ENCODE measurements at regions not wholly inside any gene's neighbourhood (a gene's known extent, or its start where the extent isn't known, plus 50 kb on each side); places are given as distances from the start of the nearest gene placed in this dataset.

- DNase-seq (ENCODE audit: low read depth): no peak
- no peak for TF ChIP-seq CTCF (IDR thresholded peaks at IDR 0.05; ENCODE audit: control insufficient read depth, extremely low read depth, insufficient read depth)
- no peak overlapping the region for H3K4me3 ChIP-seq (ENCODE audit: low read depth, low read length)
Measured at GRCh38 chr5:98101131-98101530, 672.3 kb upstream of the RGMB start.

GRCh38 chr5:98102936-98103335, 670.5 kb upstream of the RGMB start:
- DNase-seq (ENCODE audit: low read depth): no peak
- no peak overlapping the region for H3K4me3 ChIP-seq (ENCODE audit: low read depth, low read length)
- no peak for TF ChIP-seq CTCF (IDR thresholded peaks at IDR 0.05; ENCODE audit: control insufficient read depth, extremely low read depth, insufficient read depth)

- no peak overlapping the region for H3K4me3 ChIP-seq (ENCODE audit: low read depth, low read length)
- no peak for TF ChIP-seq CTCF (IDR thresholded peaks at IDR 0.05; ENCODE audit: control insufficient read depth, extremely low read depth, insufficient read depth)
- DNase-seq (ENCODE audit: low read depth): no peak
Measured at GRCh38 chr5:98103807-98104206, 669.7 kb upstream of the RGMB start.

GRCh38 chr5:98104454-98105188, 668.8 kb upstream of the RGMB start:
- no peak for TF ChIP-seq CTCF (IDR thresholded peaks at IDR 0.05; ENCODE audit: control insufficient read depth, extremely low read depth, insufficient read depth)
- DNase-seq (ENCODE audit: low read depth): no peak
- H3K4me3 ChIP-seq (ENCODE audit: low read depth, low read length): no peak overlapping the region

GRCh38 chr5:98105681-98106080, 667.8 kb upstream of the RGMB start:
- no peak for DNase-seq (ENCODE audit: low read depth)
- no peak for TF ChIP-seq CTCF (IDR thresholded peaks at IDR 0.05; ENCODE audit: control insufficient read depth, extremely low read depth, insufficient read depth)
- no peak overlapping the region for H3K4me3 ChIP-seq (ENCODE audit: low read depth, low read length)

- no peak overlapping the region for H3K4me3 ChIP-seq (ENCODE audit: low read depth, low read length)
- DNase-seq (ENCODE audit: low read depth): no peak
- TF ChIP-seq CTCF (IDR thresholded peaks at IDR 0.05; ENCODE audit: control insufficient read depth, extremely low read depth, insufficient read depth): no peak
Measured at GRCh38 chr5:98106116-98107031, 667.1 kb upstream of the RGMB start.

Data from LNCaP clone FGC (cell line).